HCT116 (cell line): ENCODE measurements at regions not wholly inside any gene's neighbourhood (a gene's known extent, or its start where the extent isn't known, plus 50 kb on each side); places are given as distances from the start of the nearest gene placed in this dataset.

ENCODE experiments used
- ATAC-seq: fragments of 200-7000 bp; cut with Tn5 transposase; 2 replicates; pipeline ENCODE4 v1.9.1; 2020; ENCODE audit warnings: mild to moderate bottlenecking, moderate library complexity
- BruUV-seq: library from RNA; stranded (reverse); fragments of 400-500 nt; replicated peaks from 2 replicates; lab custom pipeline; 2021; lab: Mats Ljungman, UMichigan
- CTCF ChIA-PET: fragments of 300-600 bp; sonication (Branson Sonifier 250); formaldehyde crosslinking; loops from one replicate; lab custom pipeline; 2021; ENCODE audit warnings: antibody characterized with exemption; lab: Charles Lee
- POLR2A ChIA-PET: fragments of 300-600, 350-600 bp; sonication (Branson Sonifier 250); formaldehyde crosslinking; loops from one replicate; lab custom pipeline; 2021; ENCODE audit warnings: antibody characterized with exemption; lab: Charles Lee
- RAD21 ChIA-PET, 2 experiments: fragments of 300-600 bp; sonication (Branson Sonifier 250); formaldehyde crosslinking; loops; one replicate each; lab custom pipeline; 2023; ENCODE audit warnings: low total read pairs in 2 of 2; ENCODE audit not compliant: uncharacterized antibody in 2 of 2, unreplicated experiment in 2 of 2, low non-redundant PET in 1 of 2; lab: Charles Lee
- DNase-seq: peaks from one replicate; pipeline ENCODE4 v3.0.0-alpha.2; 2010; ENCODE audit warnings: low read depth, low spot score
- H2AFZ ChIP-seq: fragments of 200-600 bp; shearing (Covaris generic), sonication (generic); 2 replicates; pipeline ENCODE4 v1.6.1; 2017; ENCODE audit warnings: low read depth, mixed run types, mixed read lengths, antibody characterized with exemption, low read length; ENCODE audit not compliant: poor library complexity, severe bottlenecking
- H3K27ac ChIP-seq: 2 replicates; pipeline ENCODE4 v1.5.1; 2012; ENCODE audit warnings: low read depth, low read length
- H3K27me3 ChIP-seq: fragments of 200-600 bp; sonication (generic); 2 replicates; pipeline ENCODE4 v1.6.1; 2016; ENCODE audit warnings: mixed run types, low read length, mixed read lengths; ENCODE audit not compliant: insufficient read depth
- H3K36me3 ChIP-seq, 2 experiments: fragments of 200-500 bp in 1 of 2; fragments of 200-600 bp in 1 of 2; sonication (Bioruptor generic) in 1 of 2; sonication (generic) in 1 of 2; 2 replicates each; pipeline versions ENCODE4 v1.5.1 to v1.6.1; 2014 to 2016; ENCODE audit warnings: low read length in 2 of 2, inconsistent platforms in 1 of 2, mixed read lengths in 1 of 2, mixed run types in 1 of 2; ENCODE audit not compliant: insufficient read depth in 2 of 2, control insufficient read depth in 1 of 2
- H3K4me1 ChIP-seq, 2 experiments: fragments of 200-600 bp in 1 of 2; sonication (generic) in 1 of 2; 2 replicates each; pipeline versions ENCODE4 v1.5.1 to v1.6.1; 2012 to 2017; ENCODE audit warnings: low read length in 2 of 2, inconsistent platforms in 1 of 2, mild to moderate bottlenecking in 1 of 2, mixed read lengths in 1 of 2, mixed run types in 1 of 2, moderate library complexity in 1 of 2; ENCODE audit not compliant: insufficient read depth in 2 of 2, control insufficient read depth in 1 of 2
- H3K4me2 ChIP-seq: fragments of 200-600 bp; sonication (generic); 2 replicates; pipeline ENCODE4 v1.6.1; 2017; ENCODE audit warnings: mixed run types, low read length, mixed read lengths
- H3K4me3 ChIP-seq, 2 experiments: fragments of 200-600 bp in 1 of 2; sonication (generic) in 1 of 2; replicated peaks in 1 of 2; 2 replicates each; pipeline ENCODE4 v1.5.1; 2011 to 2016; ENCODE audit warnings: low read length in 2 of 2, control low read depth in 1 of 2, low read depth in 1 of 2, mild to moderate bottlenecking in 1 of 2, mixed read lengths in 1 of 2, mixed run types in 1 of 2
- H3K79me2 ChIP-seq: fragments of 200-600 bp; sonication (generic); 2 replicates; pipeline ENCODE4 v1.6.1; 2017; ENCODE audit warnings: mild to moderate bottlenecking, mixed run types, low read length, moderate library complexity, mixed read lengths; ENCODE audit not compliant: insufficient read depth
- H3K9ac ChIP-seq: fragments of 200-600 bp; sonication (generic); 2 replicates; pipeline ENCODE4 v1.6.1; 2016; ENCODE audit warnings: low read length, mixed read lengths
- H3K9me2 ChIP-seq: fragments of 200-600 bp; sonication (generic), shearing (Covaris generic); 2 replicates; pipeline ENCODE4 v1.6.1; 2017; ENCODE audit warnings: mixed run types, mild to moderate bottlenecking, moderate library complexity; ENCODE audit not compliant: insufficient read depth
- H3K9me3 ChIP-seq, 2 experiments: fragments of 200-500 bp in 1 of 2; fragments of 200-600 bp in 1 of 2; sonication (Bioruptor generic) in 1 of 2; sonication (generic) in 1 of 2; 2 replicates each; pipeline ENCODE4 v1.6.1; 2014 to 2017; ENCODE audit warnings: low read length in 2 of 2, mixed read lengths in 2 of 2, inconsistent platforms in 1 of 2, low read depth in 1 of 2, mild to moderate bottlenecking in 1 of 2, mixed run types in 1 of 2, moderate library complexity in 1 of 2; ENCODE audit not compliant: control insufficient read depth in 1 of 2, insufficient read depth in 1 of 2
- H4K20me1 ChIP-seq: fragments of 200-600 bp; sonication (generic), shearing (Covaris generic); 2 replicates; pipeline ENCODE4 v1.6.1; 2017; ENCODE audit warnings: mixed run types, mild to moderate bottlenecking, moderate library complexity; ENCODE audit not compliant: insufficient read depth
- CBX3 ChIP-seq: IDR thresholded peaks from 2 replicates; pipeline ENCODE4 v1.6.1; 2012; ENCODE audit warnings: low read depth
- CEBPB ChIP-seq: IDR thresholded peaks from 2 replicates; pipeline ENCODE4 v1.6.1; 2012; ENCODE audit warnings: low read depth
- CTCF ChIP-seq, 3 experiments: fragments of 200-600 bp in 1 of 3; sonication (generic) in 1 of 3; IDR thresholded peaks in 2 of 3; conservative IDR thresholded peaks in 1 of 3; 2 replicates each; pipeline ENCODE4 v1.5.1; 2012 to 2017; ENCODE audit warnings: low read depth in 2 of 3, low read length in 2 of 3, antibody characterized with exemption in 1 of 3, borderline replicate concordance in 1 of 3, control low read depth in 1 of 3, mild to moderate bottlenecking in 1 of 3, mixed read lengths in 1 of 3, mixed run types in 1 of 3, moderate library complexity in 1 of 3; ENCODE audit not compliant: insufficient read depth in 1 of 3
- EGR1 ChIP-seq: IDR thresholded peaks from 2 replicates; pipeline ENCODE4 v1.6.1; 2012; ENCODE audit warnings: low read depth
- ELF1 ChIP-seq: IDR thresholded peaks from 2 replicates; pipeline ENCODE4 v1.6.1; 2012; ENCODE audit warnings: low read depth, borderline replicate concordance
- EZH2 ChIP-seq: fragments of 200-600 bp; sonication (generic); IDR thresholded peaks from 2 replicates; pipeline ENCODE4 v1.6.1; 2017; ENCODE audit warnings: antibody characterized with exemption, mixed run types
- EZH2phosphoT487 ChIP-seq: fragments of 200-600 bp; IDR thresholded peaks from 2 replicates; pipeline ENCODE4 v1.6.1; 2018; ENCODE audit warnings: antibody characterized with exemption, borderline replicate concordance
- FOSL1 ChIP-seq: IDR thresholded peaks from 2 replicates; pipeline ENCODE4 v1.6.1; 2012; ENCODE audit warnings: low read depth
- JUND ChIP-seq: IDR thresholded peaks from 2 replicates; pipeline ENCODE4 v1.6.1; 2012
- POLR2A ChIP-seq: IDR thresholded peaks from 2 replicates; pipeline ENCODE4 v1.7.0; 2011; ENCODE audit warnings: borderline replicate concordance; ENCODE audit not compliant: insufficient read depth, insufficient read length; ENCODE audit errors: extremely low read depth
- POLR2AphosphoS5 ChIP-seq: IDR thresholded peaks from 2 replicates; pipeline ENCODE4 v1.6.1; 2011; ENCODE audit warnings: mild to moderate bottlenecking, low read depth, low read length, moderate library complexity
- SIN3A ChIP-seq: IDR thresholded peaks from 2 replicates; pipeline ENCODE4 v1.6.1; 2012; ENCODE audit warnings: low read depth
- SP1 ChIP-seq: IDR thresholded peaks from 2 replicates; pipeline ENCODE4 v1.6.1; 2012; ENCODE audit warnings: low read depth
- SRF ChIP-seq: IDR thresholded peaks from 2 replicates; pipeline ENCODE4 v1.6.1; 2012; ENCODE audit warnings: low read depth
- TCF7L2 ChIP-seq: IDR thresholded peaks from 2 replicates; pipeline ENCODE4 v1.7.0; 2011; ENCODE audit warnings: borderline replicate concordance, inconsistent platforms; ENCODE audit not compliant: insufficient read depth, insufficient read length; ENCODE audit errors: extremely low read depth
- YY1 ChIP-seq: IDR thresholded peaks from 2 replicates; pipeline ENCODE4 v1.6.1; 2011; ENCODE audit warnings: low read length, low read depth, moderate library complexity, mild to moderate bottlenecking; ENCODE audit not compliant: insufficient replicate concordance; ENCODE audit errors: extremely low read depth
- ZFX ChIP-seq: fragments of 450-650 bp; IDR thresholded peaks from 2 replicates; pipeline ENCODE4 v1.6.1; 2017
- ZNF274 ChIP-seq: fragments of 200-500 bp; sonication (Bioruptor generic); IDR thresholded peaks from 2 replicates; pipeline ENCODE4 v1.6.1; 2014; ENCODE audit warnings: mild to moderate bottlenecking, low read depth, low read length, inconsistent platforms
- intact Hi-C: fragments of 100-400 bp; cut with micrococcal nuclease; formaldehyde crosslinking; loops from 2 replicates; pipeline ENCODE4 v1.10.0; 2022
- TF ChIP-seq, protein P1 (sequence below): IDR thresholded peaks from 2 replicates; pipeline ENCODE4 v1.6.1; 2012

DNA sequence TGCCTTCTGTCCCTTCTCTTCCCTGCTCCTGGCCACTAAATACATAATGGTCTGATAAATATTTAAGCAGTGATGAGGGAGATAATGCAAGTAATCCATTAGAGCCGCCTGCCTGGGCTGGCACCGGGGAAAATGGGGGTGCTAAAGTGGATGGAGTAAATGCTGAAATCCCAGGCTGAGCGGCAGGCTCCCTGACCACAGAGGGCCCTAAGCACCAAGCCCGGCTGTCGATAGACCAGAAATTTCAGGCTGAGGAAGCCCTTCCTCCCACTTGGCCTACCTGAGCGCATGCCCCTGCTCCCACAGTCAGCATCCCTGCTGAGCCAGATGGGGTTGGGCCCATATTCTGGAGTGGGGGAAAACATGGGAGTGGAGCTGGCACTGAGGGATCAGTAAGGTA is 197.5 kb upstream of the SKOR2 start:
- Histone ChIP-seq H3K27me3 (peaks cover 25% of the 10 kb centered on the region), H3K9ac (no peak overlapping the region), H3K36me3 (no peaks in the 10 kb centered on the region), H3K4me3 (no peak overlapping the region), H2AFZ (no peak overlapping the region), H3K4me2 (no peak overlapping the region), H3K79me2 (no peaks in the 10 kb centered on the region), H4K20me1 (no peaks in the 10 kb centered on the region), H3K9me3 (no peaks in the 10 kb centered on the region), H3K4me1 (no peaks in the 10 kb centered on the region), H3K9me2 (no peaks in the 10 kb centered on the region), H3K27ac (no peak overlapping the region)
- POLR2A ChIA-PET, result no interaction called here
- TF ChIP-seq EZH2phosphoT487 (no peak), SRF (no peak), CBX3 (no peak), SP1 (no peak), EGR1 (no peak), CTCF (IDR thresholded peaks at IDR 0.05 in 2 of 3, conservative IDR thresholded peaks at IDR 0.05 in 1 of 3; ENCODE audit: borderline replicate concordance in 1 of 3, insufficient read depth in 1 of 3, low read depth in 2 of 3, low read length in 2 of 3) (no peak), ZFX (no peak), SIN3A (no peak)
- TF ChIP-seq, protein P1, sequence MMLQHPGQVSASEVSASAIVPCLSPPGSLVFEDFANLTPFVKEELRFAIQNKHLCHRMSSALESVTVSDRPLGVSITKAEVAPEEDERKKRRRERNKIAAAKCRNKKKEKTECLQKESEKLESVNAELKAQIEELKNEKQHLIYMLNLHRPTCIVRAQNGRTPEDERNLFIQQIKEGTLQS, result no peak
- RAD21 ChIA-PET, result no interaction called here
- no peak for DNase-seq
- BruUV-seq, result no TSS peak
- ATAC-seq, result no peak
- CTCF ChIA-PET, result no interaction called here
- intact Hi-C loops, result no loop called here

- no TSS peak for BruUV-seq
- Histone ChIP-seq H3K27me3 (peaks cover 46% of the 10 kb centered on the region), H3K9me2 (no peaks in the 10 kb centered on the region), H3K4me3 (no peak overlapping the region), H3K9me3 (no peaks in the 10 kb centered on the region), H3K27ac (no peak overlapping the region), H3K4me1 (no peaks in the 10 kb centered on the region), H3K4me2 (no peak overlapping the region), H3K9ac (no peak overlapping the region), H3K36me3 (no peaks in the 10 kb centered on the region), H3K79me2 (no peaks in the 10 kb centered on the region), H4K20me1 (no peaks in the 10 kb centered on the region), H2AFZ (no peak overlapping the region)
- ATAC-seq (no peak), DNase-seq (no peak)
- ChIA-PET CTCF (no interaction called here), POLR2A (no interaction called here), RAD21 (no interaction called here)
- intact Hi-C loops, result no loop called here
- TF ChIP-seq SIN3A (no peak), CTCF (IDR thresholded peaks at IDR 0.05 in 2 of 3, conservative IDR thresholded peaks at IDR 0.05 in 1 of 3; ENCODE audit: borderline replicate concordance in 1 of 3, insufficient read depth in 1 of 3, low read depth in 2 of 3, low read length in 2 of 3) (no peak), FOSL1 (no peak), JUND (no peak), EZH2 (no peak), SP1 (no peak), ZNF274 (no peak), EGR1 (no peak), CEBPB (no peak), ELF1 (no peak), YY1 (no peak), POLR2A (no peak), TCF7L2 (no peak), POLR2AphosphoS5 (no peak)
Observed at GRCh38 chr18:47441914-47442313, 190.5 kb upstream of the SKOR2 start.
